Activated T-helper 9 cell treated with anti-CD3 and anti-CD28 coated beads, Interleukin-2, amount 50 U/mL, for 16 hours (primary cell): ENCODE measurements at regions not wholly inside any gene's neighbourhood (a gene's known extent, or its start where the extent isn't known, plus 50 kb on each side); places are given as distances from the start of the nearest gene placed in this dataset.
"Not testable (repeated sequence)": the region's sequence is repeated elsewhere in the genome, so short reads cannot be mapped to it uniquely, and the experiment has no call there.

Experiments
- DNase-seq: peaks from one replicate; pipeline ENCODE4 v3.0.0-alpha.2; 2020; ENCODE audit warnings: low read depth

GRCh38 chr5:21030981-21031380 is 1043.0 kb upstream of the CDH18 start:
- DNase-seq, result no peak

GRCh38 chr5:21024966-21025365 is 1037.0 kb upstream of the CDH18 start:
- no peak for DNase-seq

- no peak for DNase-seq
Measured at GRCh38 chr5:21013237-21013636, 1025.2 kb upstream of the CDH18 start.

DNA sequence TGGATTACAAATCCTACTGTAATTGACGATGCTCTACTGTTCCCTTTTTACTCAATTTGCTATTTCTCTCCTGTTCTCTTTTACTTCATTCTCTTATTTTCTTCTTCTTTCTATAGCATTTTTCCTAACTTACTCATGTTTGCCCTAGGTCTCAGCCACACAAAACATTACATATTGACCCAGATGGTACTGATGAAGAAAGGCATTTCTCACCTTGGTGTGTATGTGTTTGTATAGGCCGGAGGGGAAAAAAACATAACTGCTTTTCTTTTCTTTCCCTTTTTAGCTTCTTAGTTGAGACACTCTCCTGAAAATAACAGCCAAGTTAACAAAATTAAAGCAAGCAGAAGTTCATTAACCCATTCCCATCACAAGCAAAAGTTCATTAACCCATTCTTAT is 1019.8 kb upstream of the CDH18 start:
- DNase-seq, result no peak

- not testable (repeated sequence) for DNase-seq
Measured at GRCh38 chr5:20988933-20989332, 1000.9 kb upstream of the CDH18 start.

DNA sequence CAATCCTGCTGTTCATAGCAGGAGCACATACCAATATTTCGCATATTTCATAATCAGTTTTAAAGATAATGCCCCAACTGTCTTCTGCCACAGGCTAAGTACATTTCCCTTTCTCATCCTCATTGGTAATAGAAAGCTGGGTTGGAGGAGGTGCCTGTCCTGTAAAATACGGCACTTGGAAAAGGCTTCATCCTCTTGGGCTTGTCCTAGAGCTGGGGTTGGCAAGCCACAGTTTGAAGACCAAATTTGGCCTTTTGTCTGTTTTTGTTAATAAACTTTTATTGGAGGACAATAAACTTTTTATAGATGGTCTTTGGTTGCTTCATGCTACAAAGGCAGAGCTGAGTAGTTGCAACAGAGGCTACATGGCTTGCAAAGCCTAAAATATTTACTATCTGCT is 997.8 kb upstream of the CDH18 start:
- DNase-seq, result no peak

DNA sequence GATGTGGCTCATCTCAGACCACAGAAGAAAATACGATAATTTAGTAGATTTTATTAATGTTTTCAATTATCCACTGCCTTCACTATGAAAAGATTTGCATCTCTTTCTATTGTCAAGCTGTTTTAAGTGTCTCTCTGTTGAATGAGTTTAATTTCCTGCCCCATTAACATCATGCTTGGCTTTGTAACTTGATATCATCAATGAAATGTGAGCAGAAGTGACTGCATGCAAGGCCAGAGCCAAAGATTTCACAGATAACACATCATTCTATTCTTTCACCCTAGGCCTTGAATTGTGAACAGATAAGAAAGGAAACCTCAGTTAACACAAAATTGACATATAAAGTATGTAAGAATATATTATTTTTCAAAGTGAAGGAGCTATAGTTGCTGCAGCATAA is 986.4 kb upstream of the CDH18 start:
- no peak for DNase-seq

GRCh38 chr5:20972419-20972925 is 984.5 kb upstream of the CDH18 start:
- DNase-seq, result no peak

DNA sequence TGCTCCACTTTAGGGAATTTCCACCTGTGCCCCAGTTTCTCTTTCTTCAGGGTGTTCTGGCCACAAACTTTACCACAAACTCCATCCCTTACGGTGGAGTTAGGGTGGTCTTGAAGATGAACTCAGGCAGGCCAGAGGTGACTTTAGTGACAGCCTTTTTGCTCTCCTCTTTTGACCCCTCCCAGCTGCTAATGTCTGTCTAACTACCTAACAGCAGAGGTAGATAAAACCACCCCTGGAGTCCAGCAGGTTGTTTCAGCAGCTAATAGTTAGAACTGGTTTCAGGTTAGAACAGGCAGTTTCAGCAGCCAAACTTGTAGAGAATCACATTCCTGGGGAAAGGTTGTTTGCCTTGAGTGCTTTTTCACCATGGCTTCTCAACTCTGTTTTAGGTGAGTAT is 971.3 kb upstream of the CDH18 start:
- no peak for DNase-seq

GRCh38 chr5:20958641-20959040 is 970.6 kb upstream of the CDH18 start:
- DNase-seq, result no peak

DNA sequence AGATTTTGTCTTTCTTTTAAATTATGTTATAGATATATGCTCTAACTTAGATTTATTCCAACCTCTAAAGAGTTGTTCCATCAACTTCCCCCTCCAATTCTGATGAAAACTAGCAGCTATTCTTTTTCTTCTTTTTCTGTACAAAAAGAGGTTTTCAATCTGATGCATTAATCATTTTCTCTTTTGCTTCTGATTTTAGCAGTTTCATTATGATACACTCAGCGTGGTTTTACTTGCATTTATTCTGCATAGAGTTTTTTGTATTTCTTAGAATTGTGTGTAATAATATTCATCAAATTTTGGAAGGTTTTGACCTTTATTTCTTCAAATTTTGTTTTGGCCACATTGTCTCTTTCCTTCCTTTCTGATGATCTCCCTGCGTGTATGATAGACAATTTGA is 968.1 kb upstream of the CDH18 start:
- DNase-seq, result no peak

GRCh38 chr5:20949636-20950035 is 961.6 kb upstream of the CDH18 start:
- DNase-seq, result no peak

DNA sequence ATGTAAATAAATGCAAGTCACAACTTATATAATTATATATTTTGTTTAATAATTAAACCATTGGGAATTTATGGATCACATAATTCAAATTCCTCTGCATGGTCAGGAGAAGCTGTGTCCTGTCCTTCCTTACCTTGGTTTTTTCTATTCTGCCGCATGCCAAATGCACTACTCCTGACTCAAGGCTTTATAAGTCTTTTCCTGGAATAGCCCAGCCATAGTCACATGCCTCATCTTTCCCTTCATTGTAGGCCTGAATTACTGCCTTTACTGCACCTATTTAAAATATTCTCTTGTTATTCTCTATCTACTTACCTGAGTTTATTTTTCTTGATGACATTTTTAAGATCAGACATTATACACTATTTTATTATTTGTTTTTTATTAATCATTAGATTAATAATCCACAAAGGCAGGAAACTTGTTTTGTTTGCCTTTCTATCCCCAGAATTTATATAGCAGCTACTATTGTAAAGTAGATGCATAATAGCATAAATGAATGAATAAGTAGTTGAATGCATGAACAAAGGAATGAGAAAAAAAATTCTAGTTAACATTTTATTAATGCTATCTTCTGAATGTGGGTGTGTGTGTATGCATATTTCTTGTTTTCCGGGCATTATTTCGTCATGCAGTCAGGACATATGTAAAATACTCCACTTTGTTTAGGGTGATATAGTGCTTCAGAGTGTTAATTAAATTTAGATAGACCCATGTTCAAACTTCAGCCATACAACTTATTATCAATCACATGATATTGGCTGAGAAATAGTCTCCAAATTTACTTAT is 955.4 kb upstream of the CDH18 start:
- DNase-seq, result not testable (repeated sequence)

DNA sequence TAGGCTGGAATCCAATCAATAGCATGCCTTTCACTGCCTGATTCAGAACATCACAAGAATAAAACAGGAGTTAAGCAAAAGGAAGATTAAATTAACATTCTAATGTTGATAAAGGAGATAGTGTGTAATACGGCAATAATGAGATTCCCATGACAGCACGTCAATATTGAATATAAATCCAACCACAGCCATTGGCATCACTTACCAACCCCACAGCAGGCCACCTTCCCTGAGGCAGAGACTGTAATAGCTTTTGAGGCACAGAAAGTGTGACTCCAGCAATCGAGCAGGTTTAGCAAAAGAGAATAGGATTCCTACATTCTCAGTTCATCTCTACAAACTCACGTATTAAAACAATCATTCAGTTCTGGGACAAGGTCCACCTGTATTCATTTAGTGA is 954.6 kb upstream of the CDH18 start:
- DNase-seq, result not testable (repeated sequence)

DNA sequence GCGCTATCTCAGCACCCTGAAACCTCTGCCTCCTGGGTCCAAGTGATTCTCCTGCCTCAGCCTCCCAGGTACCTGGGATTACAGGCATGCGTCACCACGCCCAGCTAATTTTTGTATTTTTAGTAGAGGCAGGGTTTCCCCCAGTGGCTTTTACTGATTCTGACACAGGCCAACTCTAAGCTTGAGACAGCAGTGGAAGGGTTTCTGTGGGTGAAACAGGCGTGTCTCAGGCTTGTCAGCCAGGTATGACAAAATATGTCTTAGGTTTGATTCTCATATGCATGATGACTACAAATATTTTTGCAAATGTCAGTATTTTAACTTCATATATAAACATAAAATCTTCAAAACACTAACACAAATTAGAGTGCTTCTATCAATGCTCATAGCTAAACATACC is 952.8 kb upstream of the CDH18 start:
- DNase-seq, result not testable (repeated sequence)

- not testable (repeated sequence) for DNase-seq
Measured at GRCh38 chr5:20890936-20891335, 902.9 kb upstream of the CDH18 start.

DNA sequence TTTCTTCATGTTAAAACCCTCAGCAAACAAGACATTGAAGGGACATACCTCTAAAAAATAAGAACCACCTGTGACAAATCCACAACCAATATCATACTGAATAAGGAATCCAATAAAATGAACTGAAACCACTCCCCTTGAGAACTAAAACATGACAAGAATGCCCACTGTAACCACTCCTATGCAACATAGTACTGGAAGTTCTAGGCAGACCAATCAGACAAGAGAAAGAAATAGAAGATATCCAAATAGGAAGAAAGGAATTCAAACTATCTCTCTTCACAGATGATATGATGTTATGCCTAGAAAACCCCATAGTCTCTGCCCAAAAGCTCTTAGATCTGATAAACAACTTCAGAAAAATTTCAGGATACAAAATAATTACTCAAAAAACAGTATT is 887.7 kb upstream of the CDH18 start:
- not testable (repeated sequence) for DNase-seq

DNA sequence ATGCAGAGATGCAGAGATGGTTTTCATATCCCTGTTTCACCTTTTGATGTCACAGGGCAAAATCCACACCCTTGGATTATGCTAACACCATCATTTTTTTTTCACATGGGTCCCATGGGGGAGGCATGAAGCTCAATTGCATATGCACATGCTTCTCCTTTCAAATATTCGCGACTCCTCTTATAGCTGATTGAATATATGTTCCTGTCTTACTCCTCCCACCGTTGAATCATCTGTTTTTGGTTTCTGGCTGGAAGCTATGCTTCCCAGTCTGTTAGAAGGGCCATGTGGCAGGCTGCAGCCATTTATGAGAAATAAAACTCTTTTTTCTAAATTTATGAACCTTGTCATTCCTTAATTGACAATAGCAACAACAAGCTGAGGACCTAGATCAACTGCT is 877.9 kb upstream of the CDH18 start:
- DNase-seq, result not testable (repeated sequence)

DNA sequence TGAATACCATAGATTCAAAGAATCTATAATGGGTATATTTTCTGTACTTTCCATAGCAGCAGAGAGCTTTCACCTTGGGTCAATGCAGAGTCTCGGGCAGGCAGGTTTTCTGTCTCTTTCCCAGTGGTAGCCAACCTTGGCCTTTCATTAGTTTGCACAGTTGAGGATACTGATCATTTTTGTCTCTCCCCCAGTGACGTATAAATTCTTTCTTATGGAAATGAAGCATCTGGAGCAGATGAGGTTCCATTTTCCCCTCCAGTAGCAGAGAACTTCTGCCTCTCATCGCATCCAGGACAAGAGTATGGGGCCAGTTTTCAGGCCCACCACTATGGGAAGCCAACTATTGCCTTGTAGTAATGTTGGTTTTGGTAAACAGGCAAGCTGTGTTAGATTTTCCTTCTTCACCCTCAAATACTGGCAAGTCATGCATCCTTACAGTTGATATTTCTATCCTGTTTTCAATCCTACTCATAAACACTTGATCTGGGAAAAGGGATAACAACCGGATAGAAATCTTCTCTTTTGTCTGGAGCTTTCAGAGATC is 845.2 kb upstream of the CDH18 start:
- no peak for DNase-seq

DNA sequence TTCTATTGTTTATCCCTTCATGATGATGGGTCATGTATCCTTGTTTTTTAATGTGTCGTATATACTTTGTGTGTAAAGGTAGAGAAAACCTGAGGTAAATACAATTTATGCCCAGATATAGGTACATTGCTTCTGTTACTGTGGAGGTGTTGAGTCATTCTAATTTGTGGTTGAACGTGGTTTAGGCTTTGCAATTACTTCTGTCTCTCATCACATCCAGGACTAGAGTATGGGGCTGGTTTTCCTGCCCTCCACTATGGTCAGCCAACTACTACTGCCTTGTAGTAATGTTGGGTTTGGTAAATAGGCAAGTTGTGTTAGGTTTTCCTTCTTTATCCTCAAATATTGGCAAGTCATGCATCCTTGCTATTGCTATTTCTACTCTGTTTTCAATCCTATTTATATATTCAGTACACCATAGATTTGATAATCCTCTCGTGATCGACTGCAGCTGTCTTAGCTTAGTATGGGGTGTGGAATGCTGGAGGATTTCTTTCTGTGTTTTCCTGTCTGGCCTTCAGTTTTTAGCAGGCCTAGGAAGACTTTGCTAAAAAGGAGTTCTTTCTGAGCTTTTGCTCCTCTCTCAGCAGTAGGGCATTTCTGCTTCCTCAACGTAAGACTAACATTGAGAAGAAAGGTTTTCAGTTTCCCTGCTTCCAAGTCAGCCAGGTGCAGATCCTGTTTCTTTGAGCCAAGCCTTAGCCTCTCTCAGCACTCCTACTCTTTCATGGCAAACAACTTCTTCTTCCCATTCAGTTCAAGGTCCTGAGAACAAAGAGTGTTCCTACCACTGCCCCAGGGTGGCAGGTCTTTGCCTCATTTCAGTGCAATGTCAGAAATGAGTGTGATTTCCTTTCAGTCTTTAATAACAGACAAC is 844.4 kb upstream of the CDH18 start:
- DNase-seq, result no peak

GRCh38 chr5:20825951-20826350 is 838.0 kb upstream of the CDH18 start:
- DNase-seq, result not testable (repeated sequence)

GRCh38 chr5:20797216-20797615 is 809.2 kb upstream of the CDH18 start:
- not testable (repeated sequence) for DNase-seq

- not testable (repeated sequence) for DNase-seq
Measured at GRCh38 chr5:20784755-20785154, 796.8 kb upstream of the CDH18 start.
